Endothelial cell of umbilical vein (primary cell): ENCODE measurements at regions not wholly inside any gene's neighbourhood (a gene's known extent, or its start where the extent isn't known, plus 50 kb on each side); places are given as distances from the start of the nearest gene placed in this dataset.

ENCODE experiments used
- BruUV-seq: library from RNA; stranded (reverse); fragments of 400-500 nt; replicated peaks from 2 replicates; lab custom pipeline; 2021; lab: Mats Ljungman, UMichigan
- CTCF ChIA-PET: fragments of 300-600, 350-600 bp; sonication (Branson Sonifier 250); formaldehyde crosslinking; loops from one replicate; lab custom pipeline; 2021; ENCODE audit warnings: antibody characterized with exemption, inconsistent platforms; lab: Charles Lee
- POLR2A ChIA-PET: fragments of 300-600, 350-600 bp; sonication (Branson Sonifier 250); formaldehyde crosslinking; loops from one replicate; lab custom pipeline; 2021; ENCODE audit warnings: antibody characterized with exemption, inconsistent platforms; lab: Charles Lee
- DNase-seq: peaks from one replicate; pipeline ENCODE4 v3.0.0-alpha.2; 2011; ENCODE audit warnings: low read depth, low spot score
- FAIRE-seq: peaks from 2 replicates; lab custom pipeline; 2011; peaks lifted over from hg19 to GRCh38; lab: Jason Lieb, UNC
- H2AFZ ChIP-seq: 2 replicates; pipeline ENCODE4 v1.6.0; 2012; ENCODE audit warnings: low read depth, low read length, control low read depth, inconsistent platforms
- H3K27ac ChIP-seq: 2 replicates; pipeline ENCODE4 v1.5.1; 2011; ENCODE audit warnings: low read depth, mild to moderate bottlenecking, control low read depth, low read length, moderate library complexity; ENCODE audit not compliant: insufficient read depth
- H3K27me3 ChIP-seq, 2 experiments: 2 replicates each; pipeline versions ENCODE4 v1.6.0 to v1.6.1; 2011; ENCODE audit warnings: low read length in 2 of 2, mixed read lengths in 1 of 2; ENCODE audit not compliant: control insufficient read depth in 2 of 2, insufficient read depth in 2 of 2
- H3K36me3 ChIP-seq, 2 experiments: 2 replicates in 1 of 2; 3 replicates in 1 of 2; pipeline ENCODE4 v1.5.1; 2011; ENCODE audit warnings: low read length in 2 of 2, mild to moderate bottlenecking in 1 of 2, moderate library complexity in 1 of 2; ENCODE audit not compliant: control insufficient read depth in 2 of 2, insufficient read depth in 2 of 2; ENCODE audit errors: extremely low read depth in 1 of 2
- H3K4me1 ChIP-seq: 3 replicates; pipeline ENCODE4 v1.5.1; 2011; ENCODE audit warnings: mild to moderate bottlenecking, low read length; ENCODE audit not compliant: control insufficient read depth, insufficient read depth; ENCODE audit errors: extremely low read depth
- H3K4me2 ChIP-seq: 2 replicates; pipeline ENCODE4 v1.6.1; 2011; ENCODE audit warnings: low read length, control low read depth, mixed read lengths; ENCODE audit not compliant: insufficient read depth
- H3K4me3 ChIP-seq, 3 experiments: fragments of 200-600 bp in 1 of 3; sonication (generic), shearing (Covaris generic) in 1 of 3; replicated peaks in 1 of 3; 2 replicates each; pipeline ENCODE4 v1.5.1; 2011 to 2016; ENCODE audit warnings: control low read depth in 3 of 3, low read length in 3 of 3, mild to moderate bottlenecking in 2 of 3, inconsistent platforms in 1 of 3, low read depth in 1 of 3, moderate library complexity in 1 of 3; ENCODE audit not compliant: insufficient read depth in 1 of 3
- H3K79me2 ChIP-seq: 2 replicates; pipeline ENCODE4 v1.6.0; 2012; ENCODE audit warnings: low read length, inconsistent platforms; ENCODE audit not compliant: control insufficient read depth, insufficient read depth
- H3K9ac ChIP-seq: replicated peaks from 2 replicates; pipeline ENCODE3; 2011; ENCODE audit warnings: low read length, control low read depth; ENCODE audit not compliant: insufficient read depth; ENCODE audit errors: extremely low read depth
- H3K9me1 ChIP-seq: replicated peaks from 3 replicates; pipeline ENCODE4 v1.6.0; 2011; ENCODE audit warnings: mild to moderate bottlenecking, low read length; ENCODE audit not compliant: control insufficient read depth, insufficient read depth; ENCODE audit errors: extremely low read depth
- H3K9me3 ChIP-seq: replicated peaks from 2 replicates; pipeline ENCODE4 v1.5.1; 2012; ENCODE audit warnings: low read length, inconsistent platforms; ENCODE audit not compliant: control insufficient read depth, insufficient read depth
- H4K20me1 ChIP-seq: replicated peaks from 2 replicates; pipeline ENCODE3; 2011; ENCODE audit warnings: mild to moderate bottlenecking, low read length; ENCODE audit not compliant: control insufficient read depth, insufficient read depth; ENCODE audit errors: extremely low read depth
- CTCF ChIP-seq, 2 donors: IDR thresholded peaks; 1 replicate in 1 of 2; 2 replicates in 1 of 2; pipeline ENCODE4 v1.5.1; 2011; ENCODE audit warnings: low read length in 2 of 2, mild to moderate bottlenecking in 2 of 2, moderate library complexity in 2 of 2, control low read depth in 1 of 2, inconsistent platforms in 1 of 2, low read depth in 1 of 2; ENCODE audit not compliant: insufficient read depth in 1 of 2; ENCODE audit errors: extremely low read depth in 1 of 2
- EZH2 ChIP-seq: IDR thresholded peaks from 2 replicates; pipeline ENCODE4 v1.6.1; 2012; ENCODE audit warnings: borderline replicate concordance, low read depth, mild to moderate bottlenecking, moderate library complexity, low read length, inconsistent platforms; ENCODE audit not compliant: severe bottlenecking
- FOS ChIP-seq: IDR thresholded peaks from 2 replicates; pipeline ENCODE4 v1.6.1; 2011; ENCODE audit warnings: mild to moderate bottlenecking, low read length, moderate library complexity, borderline replicate concordance; ENCODE audit not compliant: insufficient read depth
- MYC ChIP-seq: IDR thresholded peaks from one replicate; pipeline ENCODE4 v1.6.1; 2011; ENCODE audit warnings: mild to moderate bottlenecking, low read depth, low read length
- POLR2A ChIP-seq: IDR thresholded peaks from 2 replicates; pipeline ENCODE4 v1.6.1; 2012; ENCODE audit warnings: low read depth, mild to moderate bottlenecking, control low read depth, low read length
- POLR2AphosphoS5 ChIP-seq: IDR thresholded peaks from 2 replicates; pipeline ENCODE4 v1.6.1; 2012; ENCODE audit warnings: low read depth, mild to moderate bottlenecking, control low read depth, low read length, moderate library complexity; ENCODE audit not compliant: insufficient read depth
- dilution Hi-C: fragments of 300-500 bp; cut with MboI; formaldehyde crosslinking; loops from one replicate; pipeline ENCODE4 v1.15.0; 2019; ENCODE audit warnings: low sequenced_read_pairs; ENCODE audit not compliant: extremely low pct_ligation_motif_present
- intact Hi-C: fragments of 100-400 bp; cut with micrococcal nuclease; formaldehyde crosslinking; loops from one replicate; pipeline ENCODE4 v1.10.0; 2022

- Histone ChIP-seq H3K9ac (no peak overlapping the region), H4K20me1 (no peaks in the 10 kb centered on the region), H3K27ac (no peak overlapping the region), H3K27me3 (no peaks in the 10 kb centered on the region), H3K79me2 (no peaks in the 10 kb centered on the region), H3K4me2 (no peak overlapping the region), H3K4me3 (no peak overlapping the region), H3K9me3 (no peaks in the 10 kb centered on the region), H3K9me1 (no peaks in the 10 kb centered on the region), H3K4me1 (peaks cover 28% of the 10 kb centered on the region), H3K36me3 (no peaks in the 10 kb centered on the region), H2AFZ (no peak overlapping the region)
- BruUV-seq: no TSS peak
- POLR2A ChIA-PET: no interaction called here
- TF ChIP-seq POLR2AphosphoS5: no peak
- no peak for TF ChIP-seq EZH2
- no peak for TF ChIP-seq POLR2A
- TF ChIP-seq FOS: no peak
- TF ChIP-seq CTCF (IDR thresholded peaks at IDR 0.05; ENCODE audit: extremely low read depth in 1 of 2, insufficient read depth in 1 of 2, low read depth in 1 of 2, low read length in 2 of 2): no peak
- no peak for TF ChIP-seq MYC
- CTCF ChIA-PET: interaction anchor here (0.6 kb wide), 1 partner anchor 128 kb away, joined by 3 read pairs; no protein-coding TSS in a partner anchor
- dilution Hi-C loops: no loop called here
- intact Hi-C loops: no loop called here
- no peak for FAIRE-seq
- no peak for DNase-seq
Measured at GRCh38 chr7:46746695-46747687, 825.9 kb upstream of the IGFBP3 start.
